GM18517 (cell line): ENCODE measurements at regions not wholly inside any gene's neighbourhood (a gene's known extent, or its start where the extent isn't known, plus 50 kb on each side); places are given as distances from the start of the nearest gene placed in this dataset.

Experiments used
- ATAC-seq: cut with Tn5 transposase; IDR thresholded peaks from one replicate; pipeline ENCODE4 v1.9.1; 2021; ENCODE audit warnings: mild to moderate bottlenecking, moderate library complexity; ENCODE audit not compliant: unreplicated experiment

GRCh38 chrX:82070948-82071347, 869.0 kb downstream of the SH3BGRL start:
- no peak for ATAC-seq

DNA sequence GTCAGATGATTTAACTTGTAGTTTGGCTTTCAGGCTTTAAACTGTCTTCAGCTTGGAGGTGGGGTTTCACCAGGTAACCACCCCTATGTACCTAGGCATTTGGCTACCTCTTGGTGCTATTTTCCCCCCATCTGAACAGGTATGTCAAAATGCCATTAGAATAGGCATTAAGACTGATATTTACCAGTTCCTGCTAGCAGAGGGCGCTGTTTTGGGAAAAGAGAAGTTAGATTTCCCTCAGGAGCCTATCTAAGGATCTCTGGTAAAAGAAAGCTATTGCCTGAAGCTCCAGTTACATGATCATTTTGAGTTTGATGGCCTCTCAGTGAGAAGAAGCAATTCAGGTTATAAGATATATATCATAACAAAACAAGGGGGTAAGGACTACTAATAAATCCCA, 879.1 kb downstream of the SH3BGRL start:
- ATAC-seq: no peak

DNA sequence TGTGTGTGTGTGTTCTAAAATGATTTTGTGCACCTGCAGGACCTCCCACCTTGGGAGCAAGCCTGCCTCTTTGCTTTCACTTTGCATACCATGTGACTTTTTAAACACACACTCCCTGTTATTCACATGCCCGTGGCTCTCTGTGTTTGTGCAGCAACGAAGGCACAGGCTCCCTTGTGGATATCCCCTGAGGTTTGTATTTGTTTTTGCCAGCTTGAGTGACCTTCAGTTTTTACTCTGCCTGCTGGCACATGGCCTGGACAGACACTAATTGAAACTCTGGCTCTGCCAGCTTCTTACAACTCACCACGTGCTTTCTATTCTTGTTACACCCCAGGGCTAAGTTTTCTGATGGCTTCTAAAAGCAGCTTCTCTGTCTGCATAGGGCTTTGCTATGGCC, 885.8 kb downstream of the SH3BGRL start:
- no peak for ATAC-seq

DNA sequence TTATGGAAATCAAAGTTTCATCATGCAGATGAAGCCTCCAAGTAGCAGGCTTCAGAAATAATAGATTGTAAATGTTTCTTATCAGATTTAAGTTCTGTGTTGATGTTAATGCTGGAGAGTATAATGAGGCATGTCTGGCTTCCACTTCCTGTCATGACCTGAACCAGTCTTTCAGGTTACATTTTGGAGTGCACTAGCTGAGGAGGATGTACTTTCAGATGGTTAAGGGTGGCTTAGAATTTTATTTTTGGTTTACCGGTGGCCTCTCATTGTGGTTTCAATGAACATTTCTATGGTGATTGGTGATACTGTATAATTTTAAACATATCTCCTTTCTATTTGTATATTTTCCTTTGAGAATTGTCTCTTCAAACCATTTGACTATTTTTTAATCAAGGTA, 890.4 kb downstream of the SH3BGRL start:
- ATAC-seq: no peak

DNA sequence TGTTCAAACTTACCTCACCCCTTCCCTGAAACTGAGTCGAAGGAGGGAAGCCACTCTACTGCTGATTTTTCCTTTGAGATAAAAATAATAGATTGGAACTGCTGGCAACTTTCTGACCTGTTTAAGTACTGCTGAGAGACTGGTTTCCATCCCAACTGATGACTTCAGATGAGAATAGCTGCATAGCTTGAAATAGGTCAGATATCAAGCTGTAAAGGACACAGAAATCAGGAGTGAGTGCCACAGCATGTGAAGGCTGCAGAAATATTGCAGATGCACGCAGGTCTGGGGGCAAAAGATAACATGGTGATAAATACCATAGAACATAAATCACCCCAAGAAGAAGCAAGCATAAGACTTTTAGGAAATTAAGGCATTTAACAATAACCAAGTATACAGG, 923.2 kb downstream of the SH3BGRL start:
- no peak for ATAC-seq

- peak; percentile 94 for ATAC-seq
Measured at GRCh38 chrX:82127228-82128123, 925.6 kb downstream of the SH3BGRL start.

- ATAC-seq: no peak
Measured at GRCh38 chrX:82134378-82134777, 932.5 kb downstream of the SH3BGRL start.

DNA sequence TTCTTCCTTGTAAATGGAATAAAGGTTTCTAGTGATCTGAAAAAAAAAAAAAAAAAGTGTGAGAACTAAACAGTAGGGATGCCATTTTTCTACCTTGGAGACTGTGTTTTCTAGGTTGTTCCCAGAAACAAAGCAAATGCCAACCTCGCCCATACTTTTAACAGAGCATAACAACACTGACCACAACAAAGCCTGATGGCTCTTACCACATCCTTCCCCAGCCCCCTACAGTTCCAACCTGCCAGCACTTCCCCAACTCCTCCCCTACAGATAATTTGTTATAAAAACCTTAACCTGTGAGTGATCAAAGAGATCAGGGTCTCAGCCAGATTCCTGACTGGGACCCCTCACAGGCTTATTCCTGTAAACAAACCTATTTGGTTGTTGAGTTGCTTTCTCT, 940.0 kb downstream of the SH3BGRL start:
- no peak for ATAC-seq

- ATAC-seq: no peak
Measured at GRCh38 chrX:82161195-82161594, 959.3 kb downstream of the SH3BGRL start.

GRCh38 chrX:82163701-82164100, 961.8 kb downstream of the SH3BGRL start:
- ATAC-seq: no peak

DNA sequence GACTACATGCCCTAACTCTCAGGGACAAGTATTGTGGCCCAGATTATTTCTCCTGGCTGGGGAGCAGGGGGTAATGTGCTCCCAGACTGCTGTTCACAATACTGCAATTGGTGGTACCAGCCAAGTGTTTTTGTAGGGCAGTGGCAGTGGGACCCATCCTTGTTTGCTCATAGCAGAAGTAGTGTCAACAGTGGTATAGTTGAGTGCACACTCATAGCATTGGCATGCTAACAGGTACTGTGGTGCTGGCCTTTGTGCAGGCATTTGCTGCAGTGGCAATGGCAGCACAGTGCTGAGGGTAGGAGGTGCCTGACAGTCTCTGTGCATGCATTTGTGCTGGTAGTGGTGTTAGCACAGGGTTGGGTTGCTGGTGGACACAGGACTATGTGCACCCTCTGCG, 995.0 kb downstream of the SH3BGRL start:
- no peak for ATAC-seq

- ATAC-seq: no peak
Measured at GRCh38 chrX:82208975-82209374, 1007.1 kb downstream of the SH3BGRL start.

- ATAC-seq: peak; percentile 95
Measured at GRCh38 chrX:82218361-82218760, 1016.5 kb downstream of the SH3BGRL start.

- no peak for ATAC-seq
Measured at GRCh38 chrX:82219129-82219528, 1017.2 kb downstream of the SH3BGRL start.

DNA sequence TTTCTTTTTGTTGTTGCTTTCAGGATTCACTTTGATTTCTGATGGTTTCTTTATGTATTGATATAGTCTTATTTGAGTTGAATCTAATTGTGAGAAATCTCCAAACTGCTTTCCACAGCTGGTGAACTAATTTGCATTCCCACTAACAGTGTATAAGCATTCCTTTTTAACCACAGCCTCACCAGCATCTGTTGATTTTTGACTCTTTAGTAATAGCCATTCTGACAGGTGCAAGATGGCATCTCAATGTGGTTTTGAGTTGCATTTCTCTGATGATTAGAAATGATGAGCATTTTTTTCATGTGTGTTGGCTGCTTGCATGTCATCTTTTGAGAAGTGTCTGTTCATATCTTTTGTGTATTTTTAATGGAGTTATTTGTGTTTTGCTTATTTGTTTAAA, 1023.1 kb downstream of the SH3BGRL start:
- ATAC-seq: no peak

- ATAC-seq: no peak
Measured at GRCh38 chrX:82230013-82230412, 1028.1 kb downstream of the SH3BGRL start.

DNA sequence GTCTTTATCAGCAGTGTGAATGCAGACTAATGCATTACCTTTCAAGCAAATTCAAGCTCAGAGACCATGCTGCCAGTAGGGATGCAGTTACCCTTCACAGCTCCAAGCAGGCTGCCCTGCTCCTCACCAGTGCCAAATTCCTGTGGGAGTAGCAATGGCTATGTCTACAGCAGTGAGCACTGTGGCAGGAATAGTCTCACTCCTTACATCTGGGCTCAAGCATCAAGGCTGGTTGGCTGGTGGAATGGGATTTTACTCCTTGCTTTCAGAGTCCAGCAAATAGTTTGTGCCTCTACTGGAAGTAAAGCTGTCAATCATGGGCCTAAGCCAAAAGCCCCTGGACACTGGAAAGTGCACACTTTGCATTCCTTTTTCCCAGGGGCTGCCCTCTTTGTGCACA, 1030.8 kb downstream of the SH3BGRL start:
- ATAC-seq: no peak

DNA sequence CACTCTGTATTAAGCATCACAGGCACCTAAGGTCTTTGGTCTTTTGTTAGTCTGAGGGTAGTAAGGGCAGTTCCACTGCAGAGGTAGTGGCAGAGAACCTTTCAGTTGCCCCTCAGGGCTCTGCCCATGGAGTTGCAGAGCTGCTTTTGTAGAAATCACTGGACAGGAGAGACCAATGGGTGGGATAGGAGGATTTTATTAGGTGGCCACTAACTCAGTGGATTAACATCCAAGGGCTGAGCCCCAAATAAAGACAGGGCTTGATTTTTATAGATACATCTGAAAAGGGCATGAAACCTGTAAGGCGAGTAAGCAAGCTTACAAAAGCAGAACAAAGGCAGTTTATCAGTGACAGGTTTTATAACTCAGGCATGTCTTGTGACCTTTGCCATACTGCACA, 1035.4 kb downstream of the SH3BGRL start:
- ATAC-seq: no peak
